PC-9 (cell line): ENCODE measurements at regions not wholly inside any gene's neighbourhood (a gene's known extent, or its start where the extent isn't known, plus 50 kb on each side); places are given as distances from the start of the nearest gene placed in this dataset.

Source experiments
- EZH2 ChIP-seq: fragments of 200-600 bp; sonication (generic); IDR thresholded peaks from 2 replicates; pipeline ENCODE4 v1.8.0; 2017; ENCODE audit warnings: antibody characterized with exemption, low read depth
- TF ChIP-seq, protein P1 (sequence below): fragments of 200-600 bp; sonication (generic); conservative IDR thresholded peaks from 2 replicates; pipeline ENCODE4 v1.6.1; 2017; ENCODE audit warnings: mixed run types, antibody characterized with exemption, mild to moderate bottlenecking, moderate library complexity

GRCh38 chr14:39626589-39627576, 194.7 kb upstream of the FBXO33 start:
- TF ChIP-seq, protein P1, sequence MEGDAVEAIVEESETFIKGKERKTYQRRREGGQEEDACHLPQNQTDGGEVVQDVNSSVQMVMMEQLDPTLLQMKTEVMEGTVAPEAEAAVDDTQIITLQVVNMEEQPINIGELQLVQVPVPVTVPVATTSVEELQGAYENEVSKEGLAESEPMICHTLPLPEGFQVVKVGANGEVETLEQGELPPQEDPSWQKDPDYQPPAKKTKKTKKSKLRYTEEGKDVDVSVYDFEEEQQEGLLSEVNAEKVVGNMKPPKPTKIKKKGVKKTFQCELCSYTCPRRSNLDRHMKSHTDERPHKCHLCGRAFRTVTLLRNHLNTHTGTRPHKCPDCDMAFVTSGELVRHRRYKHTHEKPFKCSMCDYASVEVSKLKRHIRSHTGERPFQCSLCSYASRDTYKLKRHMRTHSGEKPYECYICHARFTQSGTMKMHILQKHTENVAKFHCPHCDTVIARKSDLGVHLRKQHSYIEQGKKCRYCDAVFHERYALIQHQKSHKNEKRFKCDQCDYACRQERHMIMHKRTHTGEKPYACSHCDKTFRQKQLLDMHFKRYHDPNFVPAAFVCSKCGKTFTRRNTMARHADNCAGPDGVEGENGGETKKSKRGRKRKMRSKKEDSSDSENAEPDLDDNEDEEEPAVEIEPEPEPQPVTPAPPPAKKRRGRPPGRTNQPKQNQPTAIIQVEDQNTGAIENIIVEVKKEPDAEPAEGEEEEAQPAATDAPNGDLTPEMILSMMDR: no peak
- TF ChIP-seq EZH2: no peak
